Right lobe of liver (tissue), 6 donors: ENCODE measurements at regions not wholly inside any gene's neighbourhood (a gene's known extent, or its start where the extent isn't known, plus 50 kb on each side); places are given as distances from the start of the nearest gene placed in this dataset.

Source experiments
- ATAC-seq, 4 donors: fragments of 200-7000 bp; cut with Tn5 transposase; one replicate each; pipeline ENCODE4 v1.9.1; 2020; ENCODE audit warnings: mild to moderate bottlenecking in 4 of 4, moderate library complexity in 4 of 4
- DNase-seq, 3 donors: peaks; one replicate each; pipeline ENCODE4 v3.0.0-alpha.2; 2020
- H3K27ac ChIP-seq, 3 donors: fragments of 200-600 bp; one replicate each; pipeline ENCODE4 v1.8.0; 2022
- H3K27me3 ChIP-seq, 2 donors: fragments of 200-600 bp; one replicate each; pipeline ENCODE4 v1.8.0; 2022
- H3K36me3 ChIP-seq, 4 donors: fragments of 200-600 bp; sonication (generic) in 1 of 4; one replicate each; pipeline versions ENCODE4 v1.5.1 to v1.8.0; 2017 to 2022; ENCODE audit warnings: control low read depth in 1 of 4
- H3K4me1 ChIP-seq, 4 donors: fragments of 200-600 bp; sonication (generic) in 1 of 4; one replicate each; pipeline versions ENCODE4 v1.5.1 to v1.8.0; 2017 to 2022; ENCODE audit warnings: control low read depth in 1 of 4
- H3K4me3 ChIP-seq, 3 donors: fragments of 200-600 bp; one replicate each; pipeline ENCODE4 v1.8.0; 2022
- H3K9me3 ChIP-seq, 4 donors: fragments of 200-600 bp; sonication (generic) in 1 of 4; one replicate each; pipeline versions ENCODE4 v1.5.1 to v1.8.0; 2017 to 2022; ENCODE audit warnings: control low read depth in 1 of 4
- CTCF ChIP-seq, 4 donors: fragments of 200-600 bp in 3 of 4; fragments of 450-650 bp in 1 of 4; IDR thresholded peaks; one replicate each; pipeline versions ENCODE4 v1.5.1 to v1.8.0; 2016 to 2022; ENCODE audit warnings: antibody characterized with exemption in 4 of 4, mild to moderate bottlenecking in 2 of 4
- POLR2A ChIP-seq: fragments of 450-650 bp; IDR thresholded peaks from one replicate; pipeline ENCODE4 v1.6.1; 2017; ENCODE audit warnings: antibody characterized with exemption, mild to moderate bottlenecking
- WGBS: methylation state at CpG from one replicate; pipeline ENCODE4 v1.1.6; 2018; ENCODE audit warnings: low coverage, low lambda C conversion rate; ENCODE audit not compliant: insufficient coverage; ENCODE audit errors: missing lambda C conversion rate; 5-methylcytosine and 5-hydroxymethylcytosine counted together
- intact Hi-C, 2 donors: fragments of 100-400 bp; cut with DNase I; formaldehyde crosslinking; loops; one replicate each; pipeline versions ENCODE4 v1.11.2 to v1.14.1; 2022
- donor health status: DM: no; HTN: yes; CAD: no.
- donor health status: DM: no; HTN: no; CAD: no.
- donor health status: DM: no; HTN: no; CAD: no.
- donor health status: DM: no; HTN: yes; CAD: no.
- donor health status: DM: no; HTN: yes; CAD: no.

- no peak for DNase-seq
Measured at GRCh38 chr20:10961651-10962288, 288.0 kb upstream of the JAG1 start.

DNA sequence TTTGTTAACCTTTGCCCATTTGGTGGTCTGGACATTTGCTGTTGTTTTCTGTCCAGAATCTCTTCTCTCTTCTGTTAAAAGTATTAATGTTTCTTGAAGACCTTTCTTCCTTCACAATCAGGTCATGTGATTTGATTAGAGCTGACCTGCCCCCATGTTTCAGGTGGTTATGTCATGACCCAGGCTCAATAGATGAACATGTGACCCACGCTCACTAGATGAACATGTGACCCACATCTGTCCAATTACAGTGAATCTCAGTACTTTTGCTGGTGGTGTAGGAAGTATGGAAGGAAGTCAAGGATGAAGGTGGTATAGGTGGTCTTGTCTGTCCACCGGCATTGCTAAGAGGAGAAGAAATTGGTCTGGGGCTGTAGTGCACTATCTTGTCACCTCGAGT is 289.1 kb upstream of the JAG1 start:
- WGBS, result 71% methylated on average over 3 of the region's 3 CpGs
- no peaks in the 10 kb centered on the region for H3K9me3 ChIP-seq
- no peak for TF ChIP-seq CTCF (IDR thresholded peaks at IDR 0.05)
- no peak for TF ChIP-seq POLR2A
- no peak overlapping the region for H3K4me3 ChIP-seq
- no peaks in the 10 kb centered on the region for H3K4me1 ChIP-seq
- intact Hi-C loops, result no loop called here
- H3K36me3 ChIP-seq, result no peaks in the 10 kb centered on the region
- H3K27me3 ChIP-seq, result no peaks in the 10 kb centered on the region
- no peak for DNase-seq
- ATAC-seq, result no peak
- no peak overlapping the region for H3K27ac ChIP-seq

More at GRCh38 chr20:10961651-10962288, 288.0 kb upstream of the JAG1 start:
- no peak overlapping the region for H3K4me3 ChIP-seq
- H3K36me3 ChIP-seq, result no peaks in the 10 kb centered on the region
- intact Hi-C loops, result no loop called here
- no peaks in the 10 kb centered on the region for H3K4me1 ChIP-seq
- H3K27me3 ChIP-seq, result no peaks in the 10 kb centered on the region
- WGBS, result 37% methylated on average over 1 of the region's 1 CpG
- ATAC-seq, result no peak
- H3K9me3 ChIP-seq, result no peaks in the 10 kb centered on the region
- no peak for TF ChIP-seq CTCF (IDR thresholded peaks at IDR 0.05)
- no peak for TF ChIP-seq POLR2A
- H3K27ac ChIP-seq, result no peak overlapping the region

DNA sequence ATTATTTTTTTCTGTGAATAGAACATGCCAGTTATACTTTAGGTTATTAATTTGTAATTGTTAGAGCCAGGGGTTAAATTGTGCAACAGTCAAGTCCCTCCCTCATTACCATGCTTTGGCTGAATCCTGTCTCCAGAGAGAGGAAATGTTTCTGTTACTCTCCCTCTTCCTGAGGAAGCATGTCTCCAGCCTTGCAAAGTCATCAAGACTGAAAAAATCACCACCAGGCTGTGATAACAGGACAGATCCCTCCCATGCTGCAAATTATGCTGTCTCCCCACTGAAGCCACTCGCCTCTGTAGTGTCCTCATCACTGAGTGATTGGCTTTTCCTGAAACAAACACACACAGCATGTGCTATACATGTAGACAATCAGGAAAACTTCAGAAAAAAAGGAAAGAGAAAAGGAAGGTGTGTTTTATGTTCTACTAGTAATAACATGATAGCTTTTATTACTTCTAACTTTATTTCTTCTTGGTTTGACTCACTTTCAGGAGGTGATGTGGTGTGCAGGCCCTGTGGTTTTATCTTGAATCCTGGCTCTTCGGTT is 290.0 kb upstream of the JAG1 start:
- no peaks in the 10 kb centered on the region for H3K27me3 ChIP-seq
- H3K4me1 ChIP-seq, result no peaks in the 10 kb centered on the region
- H3K4me3 ChIP-seq, result no peak overlapping the region
- no peaks in the 10 kb centered on the region for H3K9me3 ChIP-seq
- no peak for DNase-seq
- no peaks in the 10 kb centered on the region for H3K36me3 ChIP-seq
- intact Hi-C loops, result no loop called here
- H3K27ac ChIP-seq, result no peak overlapping the region
- peak; percentile 65 to 87 (median 70) for ATAC-seq
- no peak for TF ChIP-seq POLR2A
- no peak for TF ChIP-seq CTCF (IDR thresholded peaks at IDR 0.05)
- 32% methylated on average over 2 of the region's 2 CpGs for WGBS

GRCh38 chr20:10965936-10966470 is 292.2 kb upstream of the JAG1 start:
- 47% methylated on average over 4 of the region's 4 CpGs for WGBS
- no peaks in the 10 kb centered on the region for H3K9me3 ChIP-seq
- ATAC-seq (peak in 2 of 4 donors; percentile 19 to 40), DNase-seq (no peak)
- H3K27ac ChIP-seq, result no peak overlapping the region
- H3K4me3 ChIP-seq, result no peak overlapping the region
- H3K27me3 ChIP-seq, result no peaks in the 10 kb centered on the region
- TF ChIP-seq POLR2A (no peak), CTCF (IDR thresholded peaks at IDR 0.05) (no peak)
- no peaks in the 10 kb centered on the region for H3K4me1 ChIP-seq
- intact Hi-C loops, result no loop called here
- no peaks in the 10 kb centered on the region for H3K36me3 ChIP-seq
